NCI-H2227 (cell line): ENCODE measurements at regions not wholly inside any gene's neighbourhood (a gene's known extent, or its start where the extent isn't known, plus 50 kb on each side); places are given as distances from the start of the nearest gene placed in this dataset.

Source experiments
- DNase-seq: peaks from one replicate; lab custom pipeline; 2025; ENCODE audit not compliant: unreplicated experiment; lab: John Stamatoyannopoulos, UW

GRCh38 chr2:167900435-167901114 is 346.8 kb downstream of the STK39 start:
- DNase-seq = no peak

DNA sequence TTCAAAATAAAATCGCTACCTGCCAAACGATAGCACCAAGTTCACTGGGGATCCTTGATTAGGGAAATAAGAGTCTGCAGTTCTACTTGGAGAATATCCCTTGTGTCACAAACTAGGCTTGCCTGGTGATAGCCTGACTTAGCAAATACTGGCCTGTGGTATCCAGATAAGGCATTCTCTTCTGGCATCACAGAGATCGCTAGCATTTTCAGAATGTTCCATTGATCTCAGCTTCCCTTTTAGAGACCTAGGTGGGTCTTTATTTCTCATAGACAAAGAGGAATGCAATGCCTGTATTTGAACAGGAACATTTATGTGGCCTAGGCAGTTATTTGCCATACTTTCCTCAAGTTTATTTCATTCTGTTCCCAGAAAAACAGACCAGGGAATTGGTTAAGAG is 349.1 kb downstream of the STK39 start:
- no peak for DNase-seq

DNA sequence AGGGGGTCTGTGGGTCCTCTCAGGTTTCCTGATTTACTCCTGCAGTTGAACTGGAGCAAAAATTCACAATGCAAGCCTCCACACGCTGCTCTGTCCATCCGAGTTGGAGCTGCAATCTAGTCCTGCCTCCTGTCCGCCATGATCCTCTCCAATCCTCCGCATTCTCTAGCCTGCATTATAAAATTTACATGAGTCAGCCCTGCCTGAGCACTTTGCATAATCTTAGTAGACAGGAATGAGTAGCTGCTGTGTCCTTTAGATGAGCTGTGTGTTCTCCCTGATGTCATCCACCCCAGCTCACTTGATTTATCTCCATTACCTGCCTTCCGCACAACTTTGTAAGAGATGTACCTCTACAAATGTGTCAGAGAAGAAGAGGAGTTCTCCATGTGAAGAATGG is 355.6 kb downstream of the STK39 start:
- no peak for DNase-seq

- no peak for DNase-seq
Observed at GRCh38 chr2:167890739-167891138, 356.7 kb downstream of the STK39 start.

DNA sequence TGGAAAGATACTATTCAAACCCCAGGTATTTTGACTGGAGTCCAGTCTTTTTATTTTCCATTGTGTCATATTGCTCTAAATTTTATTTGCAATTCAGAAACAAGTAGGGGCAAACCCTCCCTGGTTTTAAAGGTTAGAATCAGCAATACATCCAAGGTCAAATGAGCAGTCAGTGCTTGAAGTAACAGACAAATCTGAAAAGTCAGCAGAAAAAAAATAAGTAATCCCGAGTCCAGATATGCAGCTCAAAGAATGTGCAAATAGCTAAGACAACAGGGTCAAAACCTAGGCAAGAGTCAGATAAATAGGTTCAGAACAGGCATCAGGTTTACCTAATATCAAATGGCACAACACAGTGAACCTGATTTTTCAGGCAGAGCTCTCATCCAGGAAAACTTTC is 367.0 kb downstream of the STK39 start:
- no peak for DNase-seq

GRCh38 chr2:167875529-167875928 is 371.9 kb downstream of the STK39 start:
- no peak for DNase-seq

GRCh38 chr2:167874812-167875211 is 372.6 kb downstream of the STK39 start:
- no peak for DNase-seq

- no peak for DNase-seq
Observed at GRCh38 chr2:167871286-167871685, 376.1 kb downstream of the STK39 start.

DNA sequence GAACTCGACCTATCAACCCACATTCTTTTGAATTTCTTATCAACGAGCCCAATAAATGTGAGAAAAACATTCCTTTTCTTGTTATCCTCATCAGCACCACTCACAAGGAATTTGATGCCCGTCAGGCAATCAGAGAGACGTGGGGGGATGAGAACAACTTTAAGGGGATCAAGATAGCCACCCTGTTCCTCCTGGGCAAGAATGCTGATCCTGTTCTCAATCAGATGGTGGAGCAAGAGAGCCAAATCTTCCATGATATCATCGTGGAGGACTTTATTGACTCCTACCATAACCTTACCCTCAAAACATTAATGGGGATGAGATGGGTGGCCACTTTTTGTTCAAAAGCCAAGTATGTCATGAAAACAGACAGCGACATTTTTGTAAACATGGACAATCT is 378.2 kb downstream of the STK39 start:
- DNase-seq = no peak

DNA sequence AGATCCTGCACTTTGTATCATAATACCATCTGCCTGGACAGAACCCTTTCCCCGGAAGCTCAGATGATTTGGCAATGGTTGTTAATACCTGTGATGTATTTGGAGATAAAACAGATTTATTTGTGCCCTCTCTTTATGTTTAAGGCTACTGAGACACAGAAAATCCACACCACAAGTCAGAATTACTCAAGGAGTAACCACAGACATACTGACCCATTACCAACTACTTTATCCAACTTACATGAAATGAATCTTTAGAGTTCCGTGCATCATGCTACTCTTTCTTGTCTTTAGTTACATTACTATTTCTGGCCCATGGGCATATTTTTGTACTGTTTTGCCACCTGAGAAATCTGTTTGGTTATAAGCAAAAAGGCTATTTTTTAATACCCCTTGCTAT is 384.0 kb downstream of the STK39 start:
- DNase-seq = no peak

DNA sequence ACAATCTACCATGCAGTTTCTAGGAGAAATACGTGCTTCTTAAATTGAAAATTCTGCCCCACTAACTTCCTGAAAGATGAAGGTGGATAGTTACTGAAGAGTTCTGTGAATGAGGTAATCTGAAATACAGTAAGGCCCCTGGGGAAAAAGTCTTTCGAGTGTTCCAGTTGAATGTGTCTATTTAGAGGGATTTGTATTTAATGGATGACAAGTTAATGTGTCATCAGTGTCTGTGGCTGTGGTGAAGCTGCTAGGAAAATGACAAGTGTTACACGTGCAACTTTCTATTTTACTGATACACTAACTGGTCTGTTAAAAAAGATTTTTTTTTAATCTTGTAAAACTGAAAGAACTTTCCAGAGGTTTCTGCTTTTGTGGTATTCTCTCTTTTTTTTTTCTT is 384.6 kb downstream of the STK39 start:
- no peak for DNase-seq

- no peak for DNase-seq
Observed at GRCh38 chr2:167862296-167862695, 385.1 kb downstream of the STK39 start.

- no peak for DNase-seq
Observed at GRCh38 chr2:167861574-167862193, 385.7 kb downstream of the STK39 start.

- no peak for DNase-seq
Observed at GRCh38 chr2:167860082-167860481, 387.3 kb downstream of the STK39 start.

- DNase-seq = no peak
Observed at GRCh38 chr2:167859676-167860075, 387.7 kb downstream of the STK39 start.

DNA sequence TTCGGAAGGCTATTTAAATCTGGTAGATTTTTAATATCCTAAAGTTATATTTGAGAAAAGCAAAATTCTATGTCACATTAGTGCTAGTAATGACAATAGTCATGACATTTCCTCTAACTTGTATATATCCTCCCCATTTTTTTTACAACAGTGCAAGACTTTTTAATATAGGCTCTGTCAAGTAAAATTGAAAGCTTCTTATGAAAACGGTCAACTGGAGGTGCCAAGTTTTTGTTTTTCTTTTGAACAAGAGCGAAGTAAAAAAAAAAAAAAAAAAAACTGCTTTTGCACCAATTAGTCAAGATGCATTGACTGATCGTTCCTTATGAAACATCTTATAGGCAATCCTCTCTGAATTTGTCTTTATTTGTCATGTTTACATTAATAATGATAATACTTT is 389.3 kb downstream of the STK39 start:
- DNase-seq = no peak

DNA sequence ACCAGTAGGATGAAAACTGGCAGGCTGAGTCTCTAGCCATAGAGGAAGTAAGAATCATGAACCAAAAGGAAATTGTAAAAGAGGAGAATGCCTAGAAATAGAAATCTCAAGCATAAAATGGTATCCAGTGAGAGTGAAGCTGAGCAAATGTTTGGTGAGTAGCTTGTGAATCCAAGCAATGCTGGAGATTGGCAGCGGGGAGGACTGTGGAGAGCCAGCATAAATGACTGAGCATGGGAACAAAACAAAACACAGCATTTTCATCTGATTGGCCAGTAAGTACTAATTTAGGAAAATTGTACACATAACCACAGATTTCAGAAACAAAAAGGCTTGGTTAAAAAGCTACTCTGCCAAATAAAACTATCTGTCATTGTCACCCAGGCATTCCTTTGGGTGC is 390.0 kb downstream of the STK39 start:
- no peak for DNase-seq

GRCh38 chr2:167856190-167856589 is 391.2 kb downstream of the STK39 start:
- DNase-seq = no peak

DNA sequence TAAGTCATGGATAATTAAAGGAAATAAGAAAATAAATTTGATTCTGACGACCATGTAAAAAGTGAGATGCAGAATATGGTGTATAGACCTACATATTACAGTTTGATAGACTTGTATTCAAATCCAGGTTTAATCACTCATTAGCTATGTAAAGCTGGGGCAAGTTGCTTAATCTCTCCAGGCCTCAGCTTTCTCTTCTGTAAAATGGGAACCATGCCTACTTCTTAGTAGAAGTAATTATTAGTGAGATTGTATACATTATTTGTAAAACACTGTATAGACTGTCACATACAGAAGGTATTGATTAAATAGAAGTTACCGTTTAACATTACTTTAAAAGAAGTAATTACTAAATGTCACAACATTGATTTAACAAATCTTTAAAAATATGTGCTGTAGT is 392.2 kb downstream of the STK39 start:
- DNase-seq = no peak

GRCh38 chr2:167853717-167854116 is 393.7 kb downstream of the STK39 start:
- no peak for DNase-seq

DNA sequence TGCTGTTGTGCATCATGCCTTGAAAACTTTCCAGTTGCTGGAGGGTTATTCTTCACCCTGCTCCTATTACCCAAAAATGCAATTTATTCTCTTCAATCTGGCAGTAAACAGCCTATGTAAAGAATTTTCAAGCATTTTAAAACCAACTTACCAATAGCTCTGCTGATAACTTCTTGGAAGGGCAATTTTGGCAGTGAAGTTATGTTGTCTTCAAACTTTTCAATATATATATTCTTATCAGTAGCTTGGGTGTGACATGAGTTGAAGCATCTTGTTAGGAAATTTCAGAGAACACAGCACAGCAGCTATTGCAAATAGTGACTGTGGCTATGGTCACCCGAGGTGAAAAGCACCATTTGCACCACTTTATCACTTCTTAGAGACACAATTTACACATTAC is 395.5 kb downstream of the STK39 start:
- no peak for DNase-seq

- no peak for DNase-seq
Observed at GRCh38 chr2:167851323-167851860, 396.0 kb downstream of the STK39 start.
